SH-SY5Y (cell line): ENCODE measurements at regions not wholly inside any gene's neighbourhood (a gene's known extent, or its start where the extent isn't known, plus 50 kb on each side); places are given as distances from the start of the nearest gene placed in this dataset.

Source experiments
- GATA2 ChIP-seq: IDR thresholded peaks from 2 replicates; pipeline ENCODE4 v1.6.1; 2011; ENCODE audit warnings: mild to moderate bottlenecking, low read depth, low read length
- GATA3 ChIP-seq: IDR thresholded peaks from 2 replicates; pipeline ENCODE4 v1.6.1; 2011; ENCODE audit warnings: low read depth, mild to moderate bottlenecking, low read length, moderate library complexity

DNA sequence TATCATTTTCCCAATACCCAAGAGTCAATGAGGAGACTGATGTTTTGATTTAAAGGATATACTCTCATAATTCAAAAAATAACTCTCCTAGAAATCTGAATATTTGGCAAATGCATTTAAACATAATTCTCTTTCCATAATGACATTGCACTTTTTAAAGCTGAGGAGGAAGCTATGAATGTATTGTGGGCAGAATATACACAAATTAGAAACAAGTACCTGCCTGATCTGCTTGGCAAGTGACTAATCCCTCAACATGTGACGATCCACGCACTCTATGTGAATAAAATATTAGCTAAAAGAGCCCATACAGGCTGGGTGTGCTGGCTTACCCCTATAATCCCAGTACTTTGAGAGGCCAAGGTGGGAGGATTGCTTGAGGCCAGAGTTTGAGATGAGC lies 88.3 kb upstream of the CCDC28A start:
- TF ChIP-seq GATA2, result no peak
- no peak for TF ChIP-seq GATA3
